Smooth muscle cell (in vitro differentiated cells): ENCODE measurements at regions not wholly inside any gene's neighbourhood (a gene's known extent, or its start where the extent isn't known, plus 50 kb on each side); places are given as distances from the start of the nearest gene placed in this dataset.
A peak's percentile ranks its signal among the peaks of the same experiment; 100 is the strongest.

ENCODE experiments used
- DNase-seq: peaks from one replicate; lab custom pipeline; 2025; ENCODE audit not compliant: unreplicated experiment; lab: John Stamatoyannopoulos, UW
- H2AFZ ChIP-seq: fragments of 200-600 bp; sonication (generic); 2 replicates; pipeline ENCODE4 v1.6.0; 2016; ENCODE audit warnings: antibody characterized with exemption, low read depth, mild to moderate bottlenecking
- H3F3A ChIP-seq: fragments of 200-600 bp; sonication (generic); 2 replicates; pipeline ENCODE4 v1.6.0; 2017; ENCODE audit warnings: antibody characterized with exemption, low read depth
- H3K27ac ChIP-seq: fragments of 200-600 bp; sonication (generic); 2 replicates; pipeline ENCODE4 v1.5.1; 2016; ENCODE audit warnings: low read depth, mild to moderate bottlenecking
- H3K27me3 ChIP-seq: fragments of 200-600 bp; sonication (generic); 2 replicates; pipeline ENCODE4 v1.6.1; 2016; ENCODE audit warnings: low read depth, mild to moderate bottlenecking
- H3K36me3 ChIP-seq: fragments of 200-600 bp; sonication (generic); 2 replicates; pipeline ENCODE4 v1.5.1; 2016; ENCODE audit warnings: low read depth
- H3K4me1 ChIP-seq: fragments of 200-600 bp; sonication (generic); 2 replicates; pipeline ENCODE4 v1.5.1; 2016; ENCODE audit warnings: low read depth
- H3K4me2 ChIP-seq: fragments of 200-600 bp; sonication (generic); 2 replicates; pipeline ENCODE4 v1.6.0; 2016; ENCODE audit warnings: mild to moderate bottlenecking
- H3K4me3 ChIP-seq: fragments of 200-600 bp; sonication (generic); 2 replicates; pipeline ENCODE4 v1.5.1; 2016; ENCODE audit warnings: mild to moderate bottlenecking
- H3K79me2 ChIP-seq: fragments of 200-600 bp; sonication (generic); 2 replicates; pipeline ENCODE4 v1.6.0; 2016; ENCODE audit warnings: low read depth, mild to moderate bottlenecking
- H3K9ac ChIP-seq: fragments of 200-600 bp; sonication (generic); 2 replicates; pipeline ENCODE4 v1.6.0; 2016; ENCODE audit warnings: low read depth
- H3K9me3 ChIP-seq: fragments of 200-600 bp; sonication (generic); replicated peaks from 2 replicates; pipeline ENCODE4 v1.5.1; 2016; ENCODE audit warnings: low read depth
- H4K20me1 ChIP-seq: fragments of 200-600 bp; sonication (generic); 2 replicates; pipeline ENCODE4 v1.6.0; 2016; ENCODE audit warnings: low read depth
- WGBS: methylation state at CpG from one replicate; pipeline ENCODE4 v1.1.7; 2016; ENCODE audit warnings: low lambda C conversion rate; 5-methylcytosine and 5-hydroxymethylcytosine counted together
- TF ChIP-seq, protein P1 (sequence below): fragments of 200-600 bp; sonication (generic); IDR thresholded peaks from 2 replicates; pipeline ENCODE4 v1.5.1; 2017; ENCODE audit warnings: borderline replicate concordance, mild to moderate bottlenecking, antibody characterized with exemption; ENCODE audit not compliant: insufficient read depth, poor library complexity, severe bottlenecking

DNA sequence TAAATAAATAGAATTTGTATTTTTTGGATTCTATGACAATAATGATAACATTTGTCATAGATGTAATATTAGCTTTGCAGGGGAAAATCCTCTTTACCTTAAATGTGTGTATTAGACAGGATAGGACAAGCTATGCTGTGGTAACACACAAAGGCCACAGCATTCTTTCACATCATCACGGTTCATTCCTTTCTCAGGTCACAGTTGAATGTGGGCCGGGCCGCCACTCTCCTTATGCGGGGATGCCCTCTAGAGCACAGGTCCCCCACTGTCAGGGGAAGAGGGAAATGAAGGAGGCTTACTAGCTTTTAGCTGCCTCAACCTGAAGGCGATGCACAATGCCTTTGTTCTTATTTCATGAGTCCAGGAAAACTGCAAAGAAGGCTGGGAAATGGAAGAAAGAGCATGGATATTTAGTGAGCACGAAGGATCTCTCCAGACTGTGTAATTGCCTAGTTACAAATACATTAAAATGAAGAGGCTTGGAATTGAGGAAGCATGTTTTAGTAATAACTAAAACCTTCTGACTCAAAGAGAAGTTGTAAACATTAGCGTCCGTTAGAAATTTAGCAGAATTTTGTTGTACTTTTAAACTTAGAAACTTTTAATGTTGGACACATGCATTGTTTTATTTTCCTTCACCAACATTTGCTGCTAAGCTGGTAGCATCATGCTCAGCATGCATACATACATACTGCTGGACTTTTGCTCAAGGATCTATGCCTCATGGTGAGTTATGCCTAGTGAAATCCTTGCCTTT, 248.9 kb upstream of the FOXQ1 start:
- H3K4me2 ChIP-seq = peak overlapping the region; percentile 17

DNA sequence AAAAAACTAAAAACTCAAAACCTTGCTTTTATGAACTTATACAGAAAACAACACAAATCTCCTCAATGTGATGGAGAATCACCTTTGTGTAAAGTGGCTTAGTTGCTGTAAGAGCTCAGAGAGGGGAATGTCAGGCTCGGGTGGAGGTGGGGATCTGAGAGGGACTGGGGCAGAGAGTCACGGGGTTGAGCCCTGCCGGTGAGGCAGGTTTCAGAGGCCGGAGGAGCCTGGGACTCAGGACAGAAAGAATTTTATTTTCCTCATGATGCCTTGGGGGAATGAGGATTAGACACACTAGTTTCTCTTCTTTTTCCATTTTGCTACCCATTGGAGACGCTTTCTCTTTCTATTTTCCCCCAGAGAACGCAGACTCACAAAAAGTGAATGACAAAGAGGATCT, 252.3 kb upstream of the FOXQ1 start:
- H3K79me2 ChIP-seq = no peaks in the 10 kb centered on the region
- no peak overlapping the region for H2AFZ ChIP-seq
- H3K27ac ChIP-seq = no peak overlapping the region
- no peaks in the 10 kb centered on the region for H4K20me1 ChIP-seq
- no peaks in the 10 kb centered on the region for H3K36me3 ChIP-seq
- no peak overlapping the region for H3K4me2 ChIP-seq
- WGBS = 88% methylated on average over 6 of the region's 6 CpGs
- no peak overlapping the region for H3K4me3 ChIP-seq
- TF ChIP-seq, protein P1, sequence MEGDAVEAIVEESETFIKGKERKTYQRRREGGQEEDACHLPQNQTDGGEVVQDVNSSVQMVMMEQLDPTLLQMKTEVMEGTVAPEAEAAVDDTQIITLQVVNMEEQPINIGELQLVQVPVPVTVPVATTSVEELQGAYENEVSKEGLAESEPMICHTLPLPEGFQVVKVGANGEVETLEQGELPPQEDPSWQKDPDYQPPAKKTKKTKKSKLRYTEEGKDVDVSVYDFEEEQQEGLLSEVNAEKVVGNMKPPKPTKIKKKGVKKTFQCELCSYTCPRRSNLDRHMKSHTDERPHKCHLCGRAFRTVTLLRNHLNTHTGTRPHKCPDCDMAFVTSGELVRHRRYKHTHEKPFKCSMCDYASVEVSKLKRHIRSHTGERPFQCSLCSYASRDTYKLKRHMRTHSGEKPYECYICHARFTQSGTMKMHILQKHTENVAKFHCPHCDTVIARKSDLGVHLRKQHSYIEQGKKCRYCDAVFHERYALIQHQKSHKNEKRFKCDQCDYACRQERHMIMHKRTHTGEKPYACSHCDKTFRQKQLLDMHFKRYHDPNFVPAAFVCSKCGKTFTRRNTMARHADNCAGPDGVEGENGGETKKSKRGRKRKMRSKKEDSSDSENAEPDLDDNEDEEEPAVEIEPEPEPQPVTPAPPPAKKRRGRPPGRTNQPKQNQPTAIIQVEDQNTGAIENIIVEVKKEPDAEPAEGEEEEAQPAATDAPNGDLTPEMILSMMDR = no peak
- no peak overlapping the region for H3K9ac ChIP-seq
- no peaks in the 10 kb centered on the region for H3F3A ChIP-seq
- no peaks in the 10 kb centered on the region for H3K27me3 ChIP-seq
- H3K4me1 ChIP-seq = no peaks in the 10 kb centered on the region
- no peak for DNase-seq
- no peaks in the 10 kb centered on the region for H3K9me3 ChIP-seq

More for the DNA sequence above, 248.9 kb upstream of the FOXQ1 start:
- Histone ChIP-seq H4K20me1 (no peaks in the 10 kb centered on the region), H3K4me3 (no peak overlapping the region), H3K4me1 (no peaks in the 10 kb centered on the region), H3K27ac (no peak overlapping the region), H3F3A (no peaks in the 10 kb centered on the region), H3K36me3 (no peaks in the 10 kb centered on the region), H3K79me2 (no peaks in the 10 kb centered on the region), H3K9me3 (no peaks in the 10 kb centered on the region), H3K9ac (no peak overlapping the region), H3K27me3 (no peaks in the 10 kb centered on the region), H2AFZ (no peak overlapping the region)
- no peak for DNase-seq
- 61% methylated on average over 8 of the region's 8 CpGs for WGBS
- TF ChIP-seq, protein P1 = no peak

DNA sequence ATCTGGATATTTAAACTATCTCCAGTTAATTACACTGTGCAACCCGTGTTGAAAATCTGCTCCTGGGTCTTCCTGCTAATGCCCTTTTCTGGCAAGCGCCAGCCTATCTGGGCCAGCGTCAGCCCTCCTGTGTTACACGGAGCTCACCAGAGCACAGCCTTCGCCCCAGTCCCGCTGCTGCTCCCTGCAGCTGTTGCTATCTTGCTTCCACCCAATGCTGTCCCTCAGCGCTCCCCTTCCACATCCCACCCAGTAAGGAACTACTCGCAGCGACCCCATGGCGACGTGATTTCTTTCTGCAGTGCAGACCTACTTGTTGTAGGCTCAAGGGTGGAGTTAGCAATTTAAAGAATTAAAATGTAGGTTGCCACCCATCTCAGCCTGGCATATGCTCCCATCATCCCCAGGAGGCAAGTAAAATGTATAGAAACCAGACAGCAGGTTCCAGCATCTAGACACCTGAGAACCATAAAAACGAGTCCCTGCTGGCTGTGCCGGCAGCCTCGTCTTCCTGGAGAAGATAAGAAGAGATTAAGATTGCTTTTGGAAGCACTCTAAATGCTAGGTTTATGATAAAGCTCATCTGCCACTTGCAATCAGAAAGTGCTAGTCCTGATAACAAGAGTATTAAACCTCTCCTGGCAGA, 254.3 kb upstream of the FOXQ1 start:
- no peaks in the 10 kb centered on the region for H3K27me3 ChIP-seq
- H3K4me3 ChIP-seq = no peak overlapping the region
- DNase-seq = no peak
- 74% methylated on average over 14 of the region's 14 CpGs for WGBS
- H3K79me2 ChIP-seq = no peaks in the 10 kb centered on the region
- no peaks in the 10 kb centered on the region for H3K9me3 ChIP-seq
- no peak overlapping the region for H2AFZ ChIP-seq
- no peaks in the 10 kb centered on the region for H3K4me1 ChIP-seq
- H3F3A ChIP-seq = no peaks in the 10 kb centered on the region
- H3K9ac ChIP-seq = no peak overlapping the region
- no peak overlapping the region for H3K27ac ChIP-seq
- H3K4me2 ChIP-seq = no peak overlapping the region
- TF ChIP-seq, protein P1 = no peak
- no peaks in the 10 kb centered on the region for H3K36me3 ChIP-seq
- H4K20me1 ChIP-seq = no peaks in the 10 kb centered on the region
